Endothelial cell of umbilical vein (primary cell): ENCODE measurements at regions not wholly inside any gene's neighbourhood (a gene's known extent, or its start where the extent isn't known, plus 50 kb on each side); places are given as distances from the start of the nearest gene placed in this dataset.
A peak's percentile ranks its signal among the peaks of the same experiment; 100 is the strongest.

Source experiments
- BruUV-seq: library from RNA; stranded (reverse); fragments of 400-500 nt; replicated peaks from 2 replicates; lab custom pipeline; 2021; lab: Mats Ljungman, UMichigan
- CTCF ChIA-PET: fragments of 300-600, 350-600 bp; sonication (Branson Sonifier 250); formaldehyde crosslinking; loops from one replicate; lab custom pipeline; 2021; ENCODE audit warnings: antibody characterized with exemption, inconsistent platforms; lab: Charles Lee
- POLR2A ChIA-PET: fragments of 300-600, 350-600 bp; sonication (Branson Sonifier 250); formaldehyde crosslinking; loops from one replicate; lab custom pipeline; 2021; ENCODE audit warnings: antibody characterized with exemption, inconsistent platforms; lab: Charles Lee
- DNase-seq: peaks from one replicate; pipeline ENCODE4 v3.0.0-alpha.2; 2011; ENCODE audit warnings: low read depth, low spot score
- FAIRE-seq: peaks from 2 replicates; lab custom pipeline; 2011; peaks lifted over from hg19 to GRCh38; lab: Jason Lieb, UNC
- H2AFZ ChIP-seq: 2 replicates; pipeline ENCODE4 v1.6.0; 2012; ENCODE audit warnings: low read depth, low read length, control low read depth, inconsistent platforms
- H3K27ac ChIP-seq: 2 replicates; pipeline ENCODE4 v1.5.1; 2011; ENCODE audit warnings: low read depth, mild to moderate bottlenecking, control low read depth, low read length, moderate library complexity; ENCODE audit not compliant: insufficient read depth
- H3K27me3 ChIP-seq, 2 experiments: 2 replicates each; pipeline versions ENCODE4 v1.6.0 to v1.6.1; 2011; ENCODE audit warnings: low read length in 2 of 2, mixed read lengths in 1 of 2; ENCODE audit not compliant: control insufficient read depth in 2 of 2, insufficient read depth in 2 of 2
- H3K36me3 ChIP-seq, 2 experiments: 2 replicates in 1 of 2; 3 replicates in 1 of 2; pipeline ENCODE4 v1.5.1; 2011; ENCODE audit warnings: low read length in 2 of 2, mild to moderate bottlenecking in 1 of 2, moderate library complexity in 1 of 2; ENCODE audit not compliant: control insufficient read depth in 2 of 2, insufficient read depth in 2 of 2; ENCODE audit errors: extremely low read depth in 1 of 2
- H3K4me1 ChIP-seq: 3 replicates; pipeline ENCODE4 v1.5.1; 2011; ENCODE audit warnings: mild to moderate bottlenecking, low read length; ENCODE audit not compliant: control insufficient read depth, insufficient read depth; ENCODE audit errors: extremely low read depth
- H3K4me2 ChIP-seq: 2 replicates; pipeline ENCODE4 v1.6.1; 2011; ENCODE audit warnings: low read length, control low read depth, mixed read lengths; ENCODE audit not compliant: insufficient read depth
- H3K4me3 ChIP-seq, 3 experiments: fragments of 200-600 bp in 1 of 3; sonication (generic), shearing (Covaris generic) in 1 of 3; replicated peaks in 1 of 3; 2 replicates each; pipeline ENCODE4 v1.5.1; 2011 to 2016; ENCODE audit warnings: control low read depth in 3 of 3, low read length in 3 of 3, mild to moderate bottlenecking in 2 of 3, inconsistent platforms in 1 of 3, low read depth in 1 of 3, moderate library complexity in 1 of 3; ENCODE audit not compliant: insufficient read depth in 1 of 3
- H3K79me2 ChIP-seq: 2 replicates; pipeline ENCODE4 v1.6.0; 2012; ENCODE audit warnings: low read length, inconsistent platforms; ENCODE audit not compliant: control insufficient read depth, insufficient read depth
- H3K9ac ChIP-seq: replicated peaks from 2 replicates; pipeline ENCODE3; 2011; ENCODE audit warnings: low read length, control low read depth; ENCODE audit not compliant: insufficient read depth; ENCODE audit errors: extremely low read depth
- H3K9me1 ChIP-seq: replicated peaks from 3 replicates; pipeline ENCODE4 v1.6.0; 2011; ENCODE audit warnings: mild to moderate bottlenecking, low read length; ENCODE audit not compliant: control insufficient read depth, insufficient read depth; ENCODE audit errors: extremely low read depth
- H3K9me3 ChIP-seq: replicated peaks from 2 replicates; pipeline ENCODE4 v1.5.1; 2012; ENCODE audit warnings: low read length, inconsistent platforms; ENCODE audit not compliant: control insufficient read depth, insufficient read depth
- H4K20me1 ChIP-seq: replicated peaks from 2 replicates; pipeline ENCODE3; 2011; ENCODE audit warnings: mild to moderate bottlenecking, low read length; ENCODE audit not compliant: control insufficient read depth, insufficient read depth; ENCODE audit errors: extremely low read depth
- FOS ChIP-seq: IDR thresholded peaks from 2 replicates; pipeline ENCODE4 v1.6.1; 2011; ENCODE audit warnings: mild to moderate bottlenecking, low read length, moderate library complexity, borderline replicate concordance; ENCODE audit not compliant: insufficient read depth
- GATA2 ChIP-seq: IDR thresholded peaks from 2 replicates; pipeline ENCODE4 v1.7.0; 2011; ENCODE audit warnings: low read depth, mild to moderate bottlenecking, moderate library complexity, mixed read lengths, low read length; ENCODE audit not compliant: insufficient read length, insufficient read depth
- JUN ChIP-seq: IDR thresholded peaks from 2 replicates; pipeline ENCODE4 v1.6.1; 2011; ENCODE audit warnings: borderline replicate concordance, low read depth; ENCODE audit not compliant: insufficient read length, insufficient read depth
- MAX ChIP-seq: IDR thresholded peaks from 2 replicates; pipeline ENCODE4 v1.6.1; 2011; ENCODE audit not compliant: insufficient read depth, insufficient read length
- MYC ChIP-seq: IDR thresholded peaks from one replicate; pipeline ENCODE4 v1.6.1; 2011; ENCODE audit warnings: mild to moderate bottlenecking, low read depth, low read length
- POLR2A ChIP-seq: IDR thresholded peaks from 2 replicates; pipeline ENCODE4 v1.6.1; 2012; ENCODE audit warnings: low read depth, mild to moderate bottlenecking, control low read depth, low read length
- POLR2AphosphoS5 ChIP-seq: IDR thresholded peaks from 2 replicates; pipeline ENCODE4 v1.6.1; 2012; ENCODE audit warnings: low read depth, mild to moderate bottlenecking, control low read depth, low read length, moderate library complexity; ENCODE audit not compliant: insufficient read depth
- dilution Hi-C: fragments of 300-500 bp; cut with MboI; formaldehyde crosslinking; loops from one replicate; pipeline ENCODE4 v1.15.0; 2019; ENCODE audit warnings: low sequenced_read_pairs; ENCODE audit not compliant: extremely low pct_ligation_motif_present
- intact Hi-C: fragments of 100-400 bp; cut with micrococcal nuclease; formaldehyde crosslinking; loops from one replicate; pipeline ENCODE4 v1.10.0; 2022

DNA sequence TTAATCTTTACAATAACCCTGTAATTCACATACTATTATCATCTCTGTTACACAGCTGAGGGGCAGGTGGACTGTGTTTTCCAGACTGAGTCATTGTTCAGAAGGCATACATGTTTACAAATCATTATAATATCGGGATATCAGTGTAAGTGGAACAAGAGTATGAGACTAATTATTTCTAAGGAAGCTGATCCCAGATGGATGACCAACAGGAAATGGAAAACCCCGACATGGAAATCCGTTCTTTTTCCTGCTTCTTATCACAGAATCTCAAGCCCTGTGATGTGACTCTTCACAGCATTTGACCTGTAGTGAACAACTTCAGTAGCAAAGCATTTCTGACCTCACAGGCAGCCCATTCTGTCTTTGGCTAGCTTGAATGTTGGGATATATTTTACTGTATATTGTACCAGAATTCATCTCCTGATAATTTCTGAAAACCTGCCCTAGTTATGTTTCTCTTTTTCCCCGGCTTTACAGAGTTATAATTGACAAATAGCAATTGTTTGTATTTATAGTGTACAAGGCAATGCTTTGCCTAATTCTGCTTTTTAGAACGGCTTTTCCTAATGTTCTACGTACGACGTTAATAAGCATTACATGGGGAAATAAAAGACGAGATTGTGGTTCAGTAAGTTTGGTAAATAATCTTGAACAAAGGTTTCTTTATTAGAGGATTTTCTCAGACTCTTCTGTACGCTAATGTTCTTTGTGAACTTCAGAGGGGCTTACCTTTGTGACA, 78.6 kb upstream of the SYPL1 start:
- Histone ChIP-seq H3K4me3 (no peak overlapping the region), H3K4me2 (peak overlapping the region; percentile 64), H2AFZ (no peak overlapping the region), H4K20me1 (no peaks in the 10 kb centered on the region), H3K9me1 (no peaks in the 10 kb centered on the region), H3K27ac (peak overlapping the region; percentile 51), H3K9me3 (no peaks in the 10 kb centered on the region), H3K36me3 (no peaks in the 10 kb centered on the region), H3K4me1 (peaks cover 20% of the 10 kb centered on the region), H3K79me2 (no peaks in the 10 kb centered on the region), H3K9ac (no peak overlapping the region), H3K27me3 (no peaks in the 10 kb centered on the region)
- peak; percentile 89 for DNase-seq
- TF ChIP-seq POLR2AphosphoS5: peak; percentile 74
- no peak for TF ChIP-seq MAX
- no peak for TF ChIP-seq MYC
- TF ChIP-seq GATA2: peak; percentile 100
- TF ChIP-seq FOS: peak; percentile 84
- peak; percentile 67 for TF ChIP-seq POLR2A
- TF ChIP-seq JUN: peak; percentile 72
- FAIRE-seq: peak; percentile 94
- intact Hi-C loops (loop anchor here (1.0 to 2.0 kb wide), 2 partner anchors 26 to 94 kb away; partner anchors contain the start of gene NAMPT), dilution Hi-C loops (no loop called here)
- TSS peak; percentile 93 for BruUV-seq
- CTCF ChIA-PET: interaction anchor here (0.6 to 1.5 kb wide), 10 partner anchors 9 to 272 kb away, joined by 3 to 8 read pairs (median 4); partner anchors contain the start of gene NAMPT
- POLR2A ChIA-PET: interaction anchor here (1.1 to 1.4 kb wide), 2 partner anchors 26 to 95 kb away, joined by 6 to 13 read pairs; partner anchors contain the start of gene NAMPT
